H9 (cell line): ENCODE measurements at regions not wholly inside any gene's neighbourhood (a gene's known extent, or its start where the extent isn't known, plus 50 kb on each side); places are given as distances from the start of the nearest gene placed in this dataset.

Experiments used
- DNase-seq: peaks from one replicate; pipeline ENCODE4 v3.0.0-alpha.2; 2017
- H2AFZ ChIP-seq: one replicate; pipeline ENCODE4 v1.6.1; 2013; ENCODE audit warnings: mild to moderate bottlenecking, low read length, control low read depth, moderate library complexity
- H2AK5ac ChIP-seq: 2 replicates; pipeline ENCODE4 v1.6.1; 2013; ENCODE audit warnings: low read length, control low read depth, mixed read lengths; ENCODE audit not compliant: insufficient read length
- H2BK120ac ChIP-seq: one replicate; pipeline ENCODE4 v1.6.1; 2013; ENCODE audit warnings: low read depth, mild to moderate bottlenecking, low read length, control low read depth, inconsistent platforms; ENCODE audit not compliant: poor library complexity, severe bottlenecking
- H2BK12ac ChIP-seq: 2 replicates; pipeline ENCODE4 v1.6.1; 2013; ENCODE audit warnings: low read length, control low read depth, mixed read lengths, low read depth; ENCODE audit not compliant: insufficient read length
- H2BK15ac ChIP-seq: 2 replicates; pipeline ENCODE4 v1.6.1; 2013; ENCODE audit warnings: low read depth, low read length, control low read depth
- H2BK20ac ChIP-seq: one replicate; pipeline ENCODE4 v1.6.1; 2013; ENCODE audit warnings: low read depth, mild to moderate bottlenecking, low read length, control low read depth, inconsistent platforms; ENCODE audit not compliant: poor library complexity, severe bottlenecking
- H2BK5ac ChIP-seq: 2 replicates; pipeline ENCODE4 v1.6.1; 2013; ENCODE audit warnings: low read length, control low read depth, mixed read lengths; ENCODE audit not compliant: insufficient read length
- H3K14ac ChIP-seq: 2 replicates; pipeline ENCODE4 v1.6.1; 2013; ENCODE audit warnings: low read length, control low read depth; ENCODE audit not compliant: insufficient read depth
- H3K18ac ChIP-seq: 2 replicates; pipeline ENCODE4 v1.6.1; 2013; ENCODE audit warnings: low read depth, mild to moderate bottlenecking, mixed read lengths, low read length, control low read depth; ENCODE audit not compliant: insufficient read length
- H3K23ac ChIP-seq: 2 replicates; pipeline ENCODE4 v1.6.1; 2013; ENCODE audit warnings: low read length, control low read depth, mixed read lengths, low read depth; ENCODE audit not compliant: insufficient read length
- H3K23me2 ChIP-seq: 2 replicates; pipeline ENCODE4 v1.6.1; 2013; ENCODE audit warnings: low read depth, mild to moderate bottlenecking, mixed read lengths, low read length, control low read depth; ENCODE audit not compliant: insufficient read length, poor library complexity, severe bottlenecking
- H3K27ac ChIP-seq: 2 replicates; pipeline ENCODE4 v1.5.1; 2013; ENCODE audit warnings: low read length, control low read depth, mixed read lengths, low read depth; ENCODE audit not compliant: insufficient read length
- H3K27me3 ChIP-seq: 2 replicates; pipeline ENCODE4 v1.6.1; 2013; ENCODE audit warnings: low read length, control low read depth, inconsistent platforms; ENCODE audit not compliant: insufficient read depth
- H3K4ac ChIP-seq: 2 replicates; pipeline ENCODE4 v1.6.1; 2013; ENCODE audit warnings: low read depth, mild to moderate bottlenecking, control low read depth, inconsistent platforms, low read length, moderate library complexity
- H3K4me1 ChIP-seq: 2 replicates; pipeline ENCODE4 v1.6.1; 2013; ENCODE audit warnings: low read length, control low read depth, inconsistent platforms; ENCODE audit not compliant: insufficient read depth
- H3K4me2 ChIP-seq: 2 replicates; pipeline ENCODE4 v1.6.1; 2013; ENCODE audit warnings: low read length, control low read depth, mixed read lengths; ENCODE audit not compliant: insufficient read length, insufficient read depth
- H3K56ac ChIP-seq: 2 replicates; pipeline ENCODE4 v1.6.1; 2013; ENCODE audit warnings: low read depth, mild to moderate bottlenecking, mixed read lengths, low read length, control low read depth; ENCODE audit not compliant: insufficient read length
- H3K79me1 ChIP-seq: 2 replicates; pipeline ENCODE4 v1.6.1; 2013; ENCODE audit warnings: low read depth, mild to moderate bottlenecking, moderate library complexity, low read length, control low read depth, inconsistent platforms; ENCODE audit not compliant: insufficient read depth, poor library complexity, severe bottlenecking
- H3K79me2 ChIP-seq: 2 replicates; pipeline ENCODE4 v1.6.1; 2013; ENCODE audit warnings: low read length, control low read depth, inconsistent platforms; ENCODE audit not compliant: insufficient read depth
- H3K9ac ChIP-seq: 2 replicates; pipeline ENCODE4 v1.6.1; 2013; ENCODE audit warnings: low read length, control low read depth, mixed read lengths; ENCODE audit not compliant: insufficient read length; ENCODE audit errors: extremely low read depth
- H3K9me3 ChIP-seq: one replicate; pipeline ENCODE4 v1.6.1; 2013; ENCODE audit warnings: low read depth, low read length, inconsistent platforms; ENCODE audit not compliant: control insufficient read depth
- H3T11ph ChIP-seq: one replicate; pipeline ENCODE4 v1.6.1; 2013; ENCODE audit warnings: mild to moderate bottlenecking, low read length, control low read depth, inconsistent platforms
- H4K20me1 ChIP-seq: one replicate; pipeline ENCODE4 v1.6.1; 2013; ENCODE audit not compliant: control insufficient read depth, insufficient read length, insufficient read depth
- H4K5ac ChIP-seq: 2 replicates; pipeline ENCODE4 v1.6.1; 2013; ENCODE audit warnings: low read depth, mild to moderate bottlenecking, mixed read lengths, low read length, control low read depth; ENCODE audit not compliant: insufficient read length
- H4K8ac ChIP-seq: replicated peaks from 2 replicates; pipeline ENCODE4 v1.6.1; 2013; ENCODE audit warnings: low read length, control low read depth, mixed read lengths, low read depth; ENCODE audit not compliant: insufficient read length
- H4K91ac ChIP-seq: 2 replicates; pipeline ENCODE4 v1.6.1; 2013; ENCODE audit warnings: low read depth, mild to moderate bottlenecking, moderate library complexity, mixed read lengths, low read length, control low read depth; ENCODE audit not compliant: insufficient read length
- H3K27ac Mint-ChIP-seq, 3 experiments: 2 replicates in 2 of 3; 3 replicates in 1 of 3; pipeline ENCODE4 v1.8.0; 2020 to 2021; ENCODE audit warnings: mixed read lengths in 3 of 3, mild to moderate bottlenecking in 1 of 3, moderate library complexity in 1 of 3
- H3K27me3 Mint-ChIP-seq: 2 replicates; pipeline ENCODE4 v1.8.0; 2021; ENCODE audit warnings: low read depth, mild to moderate bottlenecking, moderate library complexity, mixed read lengths
- H3K36me3 Mint-ChIP-seq, 3 experiments: 2 replicates in 2 of 3; 3 replicates in 1 of 3; pipeline ENCODE4 v1.8.0; 2020 to 2021; ENCODE audit warnings: low read depth in 3 of 3, mixed read lengths in 3 of 3; ENCODE audit not compliant: insufficient read depth in 1 of 3
- H3K4me1 Mint-ChIP-seq, 2 experiments: 2 replicates each; pipeline ENCODE4 v1.8.0; 2020; ENCODE audit warnings: mixed read lengths in 2 of 2
- H3K4me3 Mint-ChIP-seq, 2 experiments: 2 replicates in 1 of 2; 3 replicates in 1 of 2; pipeline ENCODE4 v1.8.0; 2020 to 2021; ENCODE audit warnings: mild to moderate bottlenecking in 2 of 2, mixed read lengths in 2 of 2, moderate library complexity in 1 of 2
- H3K9me3 Mint-ChIP-seq, 2 experiments: 2 replicates in 1 of 2; 3 replicates in 1 of 2; pipeline ENCODE4 v1.8.0; 2020; ENCODE audit warnings: mild to moderate bottlenecking in 2 of 2, mixed read lengths in 2 of 2, moderate library complexity in 1 of 2
- WGBS: extraction: QIAGEN DNeasy Blood & Tissue Kit; methylation state at CpG from one replicate; pipeline ENCODE4 v1.1.7; 2013; ENCODE audit warnings: missing lambda C conversion rate, low lambda C conversion rate, mixed read lengths; ENCODE audit not compliant: insufficient read length; ENCODE audit errors: extremely low coverage; 5-methylcytosine and 5-hydroxymethylcytosine counted together
- TF ChIP-seq, protein P1 (sequence below): fragments of 200-600 bp; sonication (generic); conservative IDR thresholded peaks from 3 replicates; pipeline ENCODE4 v1.8.0; 2021; ENCODE audit warnings: antibody characterized with exemption, mild to moderate bottlenecking

- Mint-ChIP-seq H3K27ac (no peak overlapping the region), H3K36me3 (peaks cover 0 to 14% (median 5%) of the 10 kb centered on the region in 3 experiments; a peak in 4 of 7 replicates), H3K4me1 (peaks cover 18 to 21% of the 10 kb centered on the region in 2 experiments), H3K27me3 (peaks cover 10% of the 10 kb centered on the region), H3K9me3 (peaks cover 6 to 11% of the 10 kb centered on the region in 2 experiments), H3K4me3 (no peak overlapping the region)
- no peaks in the 10 kb centered on the region for H3K23me2 ChIP-seq
- H2AK5ac ChIP-seq: no peak overlapping the region
- no peak overlapping the region for H3K9ac ChIP-seq
- H3K56ac ChIP-seq: no peak overlapping the region
- no peak overlapping the region for H3K4ac ChIP-seq
- no peak overlapping the region for H3K4me2 ChIP-seq
- H3K4me1 ChIP-seq: no peaks in the 10 kb centered on the region; the same call in 1 of the 2 replicates
- no peak overlapping the region for H2BK15ac ChIP-seq
- no CpG with 5 or more reads among the region's 9 CpGs for WGBS
- H4K5ac ChIP-seq: no peak overlapping the region
- no peaks in the 10 kb centered on the region for H4K20me1 ChIP-seq
- no peak overlapping the region for H2BK20ac ChIP-seq
- H3K23ac ChIP-seq: no peak overlapping the region
- H3K27me3 ChIP-seq: no peaks in the 10 kb centered on the region
- H2BK5ac ChIP-seq: no peak overlapping the region
- H4K91ac ChIP-seq: no peak overlapping the region
- H4K8ac ChIP-seq: no peak overlapping the region
- no peaks in the 10 kb centered on the region for H3K9me3 ChIP-seq
- H3K27ac ChIP-seq: no peak overlapping the region
- TF ChIP-seq, protein P1, sequence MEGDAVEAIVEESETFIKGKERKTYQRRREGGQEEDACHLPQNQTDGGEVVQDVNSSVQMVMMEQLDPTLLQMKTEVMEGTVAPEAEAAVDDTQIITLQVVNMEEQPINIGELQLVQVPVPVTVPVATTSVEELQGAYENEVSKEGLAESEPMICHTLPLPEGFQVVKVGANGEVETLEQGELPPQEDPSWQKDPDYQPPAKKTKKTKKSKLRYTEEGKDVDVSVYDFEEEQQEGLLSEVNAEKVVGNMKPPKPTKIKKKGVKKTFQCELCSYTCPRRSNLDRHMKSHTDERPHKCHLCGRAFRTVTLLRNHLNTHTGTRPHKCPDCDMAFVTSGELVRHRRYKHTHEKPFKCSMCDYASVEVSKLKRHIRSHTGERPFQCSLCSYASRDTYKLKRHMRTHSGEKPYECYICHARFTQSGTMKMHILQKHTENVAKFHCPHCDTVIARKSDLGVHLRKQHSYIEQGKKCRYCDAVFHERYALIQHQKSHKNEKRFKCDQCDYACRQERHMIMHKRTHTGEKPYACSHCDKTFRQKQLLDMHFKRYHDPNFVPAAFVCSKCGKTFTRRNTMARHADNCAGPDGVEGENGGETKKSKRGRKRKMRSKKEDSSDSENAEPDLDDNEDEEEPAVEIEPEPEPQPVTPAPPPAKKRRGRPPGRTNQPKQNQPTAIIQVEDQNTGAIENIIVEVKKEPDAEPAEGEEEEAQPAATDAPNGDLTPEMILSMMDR: no peak
- H2BK120ac ChIP-seq: no peak overlapping the region
- H3K18ac ChIP-seq: no peak overlapping the region
- H2AFZ ChIP-seq: no peak overlapping the region
- H2BK12ac ChIP-seq: no peak overlapping the region
- H3K14ac ChIP-seq: no peak overlapping the region
- no peaks in the 10 kb centered on the region for H3K79me1 ChIP-seq
- H3T11ph ChIP-seq: no peak overlapping the region
- DNase-seq: no peak
- H3K79me2 ChIP-seq: no peaks in the 10 kb centered on the region
Measured at GRCh38 chr17:72536788-72537187, 416.0 kb downstream of the SOX9 start.
